CD4-positive, alpha-beta T cell treated with Interferon alpha-2 for 1 hour (primary cell): ENCODE measurements at regions not wholly inside any gene's neighbourhood (a gene's known extent, or its start where the extent isn't known, plus 50 kb on each side); places are given as distances from the start of the nearest gene placed in this dataset.
A peak's percentile ranks its signal among the peaks of the same experiment; 100 is the strongest.
"Not testable (repeated sequence)": the region's sequence is repeated elsewhere in the genome, so short reads cannot be mapped to it uniquely, and the experiment has no call there.

Source experiments
- DNase-seq, 2 donors: peaks; one replicate each; pipeline ENCODE4 v3.0.0-alpha.2; 2020 to 2022

GRCh38 chr18:1581581-1581980 lies 676.9 kb downstream of the ADCYAP1 start:
- no peak for DNase-seq

GRCh38 chr18:1585881-1586488 lies 681.3 kb downstream of the ADCYAP1 start:
- DNase-seq: peak in 1 of 2 donors; percentile 8

GRCh38 chr18:1593091-1593490 lies 688.4 kb downstream of the ADCYAP1 start:
- no peak for DNase-seq

GRCh38 chr18:1595195-1595594 lies 690.5 kb downstream of the ADCYAP1 start:
- DNase-seq: no peak

- DNase-seq: no peak
Measured at GRCh38 chr18:1599196-1599595, 694.5 kb downstream of the ADCYAP1 start.

- no peak for DNase-seq
Measured at GRCh38 chr18:1604751-1605150, 700.1 kb downstream of the ADCYAP1 start.

GRCh38 chr18:1618364-1618763 lies 713.7 kb downstream of the ADCYAP1 start:
- no peak for DNase-seq

- no peak for DNase-seq
Measured at GRCh38 chr18:1619507-1619906, 714.8 kb downstream of the ADCYAP1 start.

GRCh38 chr18:1624612-1625011 lies 719.9 kb downstream of the ADCYAP1 start:
- DNase-seq: no peak

- no peak for DNase-seq
Measured at GRCh38 chr18:1627494-1627893, 722.8 kb downstream of the ADCYAP1 start.

- no peak for DNase-seq
Measured at GRCh38 chr18:1648712-1649111, 744.0 kb downstream of the ADCYAP1 start.

GRCh38 chr18:1652018-1652417 lies 747.3 kb downstream of the ADCYAP1 start:
- no peak for DNase-seq

GRCh38 chr18:1653873-1654272 lies 749.2 kb downstream of the ADCYAP1 start:
- no peak for DNase-seq

GRCh38 chr18:1657876-1658275 lies 753.2 kb downstream of the ADCYAP1 start:
- DNase-seq: no peak

- DNase-seq: no peak
Measured at GRCh38 chr18:1658908-1659566, 754.4 kb downstream of the ADCYAP1 start.

GRCh38 chr18:1663879-1664705 lies 759.4 kb downstream of the ADCYAP1 start:
- DNase-seq: peak in 1 of 2 donors; percentile 22

- no peak for DNase-seq
Measured at GRCh38 chr18:1665079-1665478, 760.4 kb downstream of the ADCYAP1 start.

- DNase-seq: no peak
Measured at GRCh38 chr18:1668279-1668678, 763.6 kb downstream of the ADCYAP1 start.

- DNase-seq: not testable (repeated sequence)
Measured at GRCh38 chr18:1671710-1672109, 767.0 kb downstream of the ADCYAP1 start.

- no peak for DNase-seq
Measured at GRCh38 chr18:1676387-1676786, 771.7 kb downstream of the ADCYAP1 start.

GRCh38 chr18:1680108-1680507 lies 775.4 kb downstream of the ADCYAP1 start:
- DNase-seq: no peak

GRCh38 chr18:1691863-1692262 lies 787.2 kb downstream of the ADCYAP1 start:
- no peak for DNase-seq

GRCh38 chr18:1708006-1708405 lies 803.3 kb downstream of the ADCYAP1 start:
- DNase-seq: no peak

- DNase-seq: no peak
Measured at GRCh38 chr18:1710114-1710513, 805.4 kb downstream of the ADCYAP1 start.
